ENCODE measurements at regions not wholly inside any gene's neighbourhood (a gene's known extent, or its start where the extent isn't known, plus 50 kb on each side); places are given as distances from the start of the nearest gene placed in this dataset.

- TF ChIP-seq EZH2 (IDR thresholded peaks at IDR 0.05; ENCODE audit: insufficient read depth, poor library complexity, severe bottlenecking), result no peak
- no peak for TF ChIP-seq EZH2phosphoT487 (IDR thresholded peaks at IDR 0.05; ENCODE audit: insufficient read depth, low read depth)
Measured at GRCh38 chr21:17711896-17712295, 99.2 kb upstream of the BTG3 start.

Measured in GM23248 (cell line).